Ovary (tissue), 3 donors: ENCODE measurements at regions not wholly inside any gene's neighbourhood (a gene's known extent, or its start where the extent isn't known, plus 50 kb on each side); places are given as distances from the start of the nearest gene placed in this dataset.

ENCODE experiments used
- EP300 ChIP-seq: sonication (generic); formaldehyde crosslinking; IDR thresholded peaks from one replicate; pipeline ENCODE4 v1.6.1; 2017; ENCODE audit warnings: antibody characterized with exemption
- POLR2A ChIP-seq: fragments of 450-650 bp; IDR thresholded peaks from one replicate; pipeline ENCODE4 v1.6.1; 2017; ENCODE audit warnings: antibody characterized with exemption, mild to moderate bottlenecking, moderate library complexity
- TF ChIP-seq, protein P1 (sequence below), 3 donors: fragments of 450-650 bp in 2 of 3; fragments of 200-600 bp in 1 of 3; IDR thresholded peaks; one replicate each; pipeline versions ENCODE4 v1.5.1 to v1.8.0; 2016 to 2022; ENCODE audit warnings: antibody characterized with exemption in 3 of 3, mild to moderate bottlenecking in 1 of 3
- donor health status: DM: no; HTN: no; CAD: no.

DNA sequence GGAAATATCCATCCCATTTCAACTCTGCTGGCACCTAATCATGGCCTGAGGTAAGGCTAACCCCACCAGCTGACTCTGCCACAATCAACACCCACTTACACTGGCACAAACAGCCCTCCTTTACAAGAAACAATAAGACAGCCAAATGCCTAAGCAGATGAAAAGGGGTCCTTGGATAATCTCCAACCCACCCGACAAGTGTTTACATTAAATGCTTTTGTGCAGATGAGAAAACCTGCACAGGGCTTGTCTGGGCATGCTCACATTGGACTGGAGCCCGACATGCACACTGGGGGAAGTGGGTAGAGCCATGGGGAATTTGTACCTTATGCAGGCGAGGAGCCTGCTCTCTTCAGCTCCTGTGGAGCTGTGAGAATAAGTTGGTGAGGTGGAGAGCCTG is 138.9 kb upstream of the ITM2A start:
- TF ChIP-seq, protein P1, sequence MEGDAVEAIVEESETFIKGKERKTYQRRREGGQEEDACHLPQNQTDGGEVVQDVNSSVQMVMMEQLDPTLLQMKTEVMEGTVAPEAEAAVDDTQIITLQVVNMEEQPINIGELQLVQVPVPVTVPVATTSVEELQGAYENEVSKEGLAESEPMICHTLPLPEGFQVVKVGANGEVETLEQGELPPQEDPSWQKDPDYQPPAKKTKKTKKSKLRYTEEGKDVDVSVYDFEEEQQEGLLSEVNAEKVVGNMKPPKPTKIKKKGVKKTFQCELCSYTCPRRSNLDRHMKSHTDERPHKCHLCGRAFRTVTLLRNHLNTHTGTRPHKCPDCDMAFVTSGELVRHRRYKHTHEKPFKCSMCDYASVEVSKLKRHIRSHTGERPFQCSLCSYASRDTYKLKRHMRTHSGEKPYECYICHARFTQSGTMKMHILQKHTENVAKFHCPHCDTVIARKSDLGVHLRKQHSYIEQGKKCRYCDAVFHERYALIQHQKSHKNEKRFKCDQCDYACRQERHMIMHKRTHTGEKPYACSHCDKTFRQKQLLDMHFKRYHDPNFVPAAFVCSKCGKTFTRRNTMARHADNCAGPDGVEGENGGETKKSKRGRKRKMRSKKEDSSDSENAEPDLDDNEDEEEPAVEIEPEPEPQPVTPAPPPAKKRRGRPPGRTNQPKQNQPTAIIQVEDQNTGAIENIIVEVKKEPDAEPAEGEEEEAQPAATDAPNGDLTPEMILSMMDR (IDR thresholded peaks at IDR 0.05) = no peak
- TF ChIP-seq EP300 = no peak
- no peak for TF ChIP-seq POLR2A
